ENCODE measurements at regions not wholly inside any gene's neighbourhood (a gene's known extent, or its start where the extent isn't known, plus 50 kb on each side); places are given as distances from the start of the nearest gene placed in this dataset.

DNA sequence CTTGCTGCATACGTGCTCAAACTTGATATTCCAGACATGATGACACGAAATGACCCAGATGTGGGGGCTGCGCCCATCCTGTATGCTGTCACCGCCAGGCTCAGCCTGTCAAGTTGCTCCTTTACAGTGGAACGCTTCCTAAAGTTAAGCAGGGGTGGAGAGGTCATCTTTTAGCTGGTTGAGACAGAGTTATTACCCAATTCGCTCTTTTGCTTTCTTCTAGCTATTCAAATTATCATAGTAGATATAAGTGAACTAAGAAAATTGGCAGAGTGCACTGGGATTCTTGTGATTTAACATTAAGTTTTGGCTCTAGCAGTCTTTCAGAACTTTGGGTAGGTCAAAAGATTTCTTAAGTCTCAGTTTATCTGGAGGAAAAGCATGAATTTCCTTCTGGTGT lies 69.8 kb upstream of the BASP1 start:
- Mint-ChIP-seq H3K36me3 (ENCODE audit: low read depth) (no peaks in the 10 kb centered on the region), H3K27me3 (ENCODE audit: low read depth) (no peaks in the 10 kb centered on the region), H3K4me1 (ENCODE audit: low read depth) (no peaks in the 10 kb centered on the region)

GRCh38 chr5:17148481-17148880 lies 69.0 kb upstream of the BASP1 start:
- DNase-seq, result no peak
- H3K4me1 Mint-ChIP-seq (ENCODE audit: low read depth), result no peaks in the 10 kb centered on the region
- H3K36me3 Mint-ChIP-seq (ENCODE audit: low read depth), result no peaks in the 10 kb centered on the region
- H3K27ac Mint-ChIP-seq, result no peak overlapping the region
- H3K4me3 Mint-ChIP-seq, result no peak overlapping the region
- intact Hi-C loops (cut with micrococcal nuclease), result no loop called here
- H3K9me3 Mint-ChIP-seq, result no peaks in the 10 kb centered on the region
- CTCF ChIA-PET, result no interaction called here
- peaks cover 2% of the 10 kb centered on the region for H3K27me3 Mint-ChIP-seq (ENCODE audit: low read depth)

More for the DNA sequence above, 69.8 kb upstream of the BASP1 start:
- H3K4me3 Mint-ChIP-seq, result no peak overlapping the region
- H3K9me3 Mint-ChIP-seq, result no peaks in the 10 kb centered on the region
- no peak overlapping the region for H3K27ac Mint-ChIP-seq
- intact Hi-C loops (cut with micrococcal nuclease), result no loop called here
- no peak for DNase-seq
- CTCF ChIA-PET, result no interaction called here

DNA sequence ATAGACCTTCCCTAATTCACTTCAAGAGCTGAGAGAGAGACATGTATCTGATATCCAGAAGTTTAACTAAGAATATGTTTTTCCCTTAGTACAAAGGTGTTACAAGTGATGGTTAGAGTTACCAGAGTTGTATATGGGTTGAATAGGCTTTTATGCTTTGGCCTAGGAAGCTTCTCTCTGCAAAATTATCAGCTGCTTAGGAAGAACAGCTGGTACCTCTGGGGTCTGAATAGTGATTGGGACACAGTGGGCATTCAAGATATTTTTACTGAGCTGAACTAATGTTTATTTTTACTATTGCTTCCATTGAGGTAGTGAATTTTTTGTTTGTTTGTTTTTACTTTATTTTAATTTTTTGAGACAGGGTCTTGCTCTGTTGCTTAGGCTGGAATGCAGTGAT lies 67.6 kb upstream of the BASP1 start:
- Mint-ChIP-seq H3K9me3 (no peaks in the 10 kb centered on the region), H3K36me3 (ENCODE audit: low read depth) (no peaks in the 10 kb centered on the region), H3K4me3 (no peak overlapping the region), H3K27ac (no peak overlapping the region), H3K4me1 (ENCODE audit: low read depth) (no peaks in the 10 kb centered on the region), H3K27me3 (ENCODE audit: low read depth) (peaks cover 3% of the 10 kb centered on the region)
- no peak for DNase-seq
- CTCF ChIA-PET, result interaction anchor here (1.5 to 1.7 kb wide), 2 partner anchors 8 to 39 kb away, joined by 4 to 7 read pairs; no protein-coding TSS in a partner anchor
- intact Hi-C loops (cut with micrococcal nuclease), result no loop called here

- Mint-ChIP-seq H3K9me3 (no peaks in the 10 kb centered on the region), H3K36me3 (ENCODE audit: low read depth) (no peaks in the 10 kb centered on the region), H3K4me1 (ENCODE audit: low read depth) (no peaks in the 10 kb centered on the region), H3K27me3 (ENCODE audit: low read depth) (peaks cover 3% of the 10 kb centered on the region), H3K27ac (no peak overlapping the region), H3K4me3 (no peak overlapping the region)
- CTCF ChIA-PET, result interaction anchor here (0.9 to 1.7 kb wide), 3 partner anchors 9 to 39 kb away, joined by 4 to 7 read pairs (median 4); no protein-coding TSS in a partner anchor
- no peak for DNase-seq
- intact Hi-C loops (cut with micrococcal nuclease), result no loop called here
Measured at GRCh38 chr5:17150531-17150930, 66.9 kb upstream of the BASP1 start.

DNA sequence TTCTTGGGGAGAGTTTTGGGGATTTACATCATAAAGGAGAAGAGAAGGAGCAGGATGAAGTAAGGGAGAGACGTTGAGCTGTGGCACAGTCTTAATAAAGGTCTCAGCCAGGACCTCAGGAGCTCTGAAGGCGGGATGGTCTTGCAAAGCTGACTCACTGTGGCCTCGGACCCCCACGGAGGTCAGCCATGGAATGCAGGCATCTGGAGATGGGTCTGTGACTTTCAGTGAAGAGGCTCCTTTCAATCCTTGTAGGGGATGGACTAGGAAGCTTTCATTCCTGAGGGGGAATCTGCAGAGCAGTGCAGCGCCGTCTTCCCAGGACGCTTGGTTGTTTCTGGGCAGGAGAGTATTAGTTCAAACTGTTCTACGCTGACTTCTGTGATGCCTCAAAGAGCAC lies 65.7 kb upstream of the BASP1 start:
- Mint-ChIP-seq H3K36me3 (ENCODE audit: low read depth) (no peaks in the 10 kb centered on the region), H3K9me3 (no peaks in the 10 kb centered on the region), H3K4me1 (ENCODE audit: low read depth) (no peaks in the 10 kb centered on the region), H3K4me3 (no peak overlapping the region), H3K27ac (no peak overlapping the region), H3K27me3 (ENCODE audit: low read depth) (peaks cover 3% of the 10 kb centered on the region)
- no peak for DNase-seq
- intact Hi-C loops (cut with micrococcal nuclease), result no loop called here
- CTCF ChIA-PET, result interaction anchor here (0.9 kb wide), 1 partner anchor 12 kb away, joined by 4 read pairs; no protein-coding TSS in a partner anchor

DNA sequence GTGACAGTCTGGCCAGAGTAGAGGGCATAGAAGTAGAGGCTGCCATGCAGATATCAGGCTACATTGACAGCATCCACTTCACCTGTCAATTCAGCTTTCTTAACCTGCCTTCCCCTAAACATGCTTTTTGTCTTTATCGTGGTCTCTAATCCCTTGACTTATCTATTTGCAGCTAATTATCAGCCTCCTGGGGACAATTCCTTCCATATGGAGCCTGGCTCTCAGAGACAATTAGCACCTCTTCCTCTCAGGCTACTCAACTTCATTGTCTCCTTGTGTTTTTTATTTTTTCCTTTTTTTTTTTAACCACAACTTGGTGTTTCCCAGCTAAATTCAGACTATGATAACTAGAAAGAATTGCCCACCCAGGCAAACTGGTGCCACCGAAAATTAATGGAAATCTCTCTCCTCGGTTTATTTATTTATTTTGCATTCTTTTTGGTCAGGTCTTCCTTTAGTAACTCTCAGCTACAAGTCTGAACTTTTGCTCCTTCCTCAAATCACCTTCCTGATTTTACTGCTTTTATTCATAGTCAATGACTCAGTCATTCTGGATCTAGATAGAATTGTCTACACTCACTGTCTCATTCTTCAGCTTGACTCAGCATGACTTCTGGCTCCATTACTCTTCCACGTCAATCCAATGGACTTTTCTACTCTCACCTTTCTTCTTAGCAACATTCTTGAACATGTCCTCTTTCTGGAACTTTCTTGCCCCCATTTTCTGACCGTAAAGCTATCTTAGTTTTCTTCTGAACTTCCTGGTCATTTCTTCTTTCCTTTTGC lies 63.0 kb upstream of the BASP1 start:
- H3K27ac Mint-ChIP-seq, result no peak overlapping the region
- intact Hi-C loops (cut with micrococcal nuclease), result no loop called here
- peaks cover 6% of the 10 kb centered on the region for H3K27me3 Mint-ChIP-seq (ENCODE audit: low read depth)
- no peaks in the 10 kb centered on the region for H3K36me3 Mint-ChIP-seq (ENCODE audit: low read depth)
- no peak for DNase-seq
- H3K9me3 Mint-ChIP-seq, result no peaks in the 10 kb centered on the region
- H3K4me3 Mint-ChIP-seq, result no peak overlapping the region
- CTCF ChIA-PET, result interaction anchor here (1.2 kb wide), 1 partner anchor 22 kb away, joined by 7 read pairs; no protein-coding TSS in a partner anchor
- H3K4me1 Mint-ChIP-seq (ENCODE audit: low read depth), result no peaks in the 10 kb centered on the region

- CTCF ChIA-PET, result interaction anchor here (1.3 to 1.8 kb wide), 2 partner anchors 24 to 33 kb away, joined by 4 to 6 read pairs; no protein-coding TSS in a partner anchor
- intact Hi-C loops (cut with micrococcal nuclease), result no loop called here
- H3K27ac Mint-ChIP-seq, result no peak overlapping the region
- H3K9me3 Mint-ChIP-seq, result no peaks in the 10 kb centered on the region
- no peak overlapping the region for H3K4me3 Mint-ChIP-seq
- peaks cover 6% of the 10 kb centered on the region for H3K27me3 Mint-ChIP-seq (ENCODE audit: low read depth)
- H3K36me3 Mint-ChIP-seq (ENCODE audit: low read depth), result no peaks in the 10 kb centered on the region
- H3K4me1 Mint-ChIP-seq (ENCODE audit: low read depth), result no peaks in the 10 kb centered on the region
- DNase-seq, result no peak
Measured at GRCh38 chr5:17156463-17156862, 61.0 kb upstream of the BASP1 start.

DNA sequence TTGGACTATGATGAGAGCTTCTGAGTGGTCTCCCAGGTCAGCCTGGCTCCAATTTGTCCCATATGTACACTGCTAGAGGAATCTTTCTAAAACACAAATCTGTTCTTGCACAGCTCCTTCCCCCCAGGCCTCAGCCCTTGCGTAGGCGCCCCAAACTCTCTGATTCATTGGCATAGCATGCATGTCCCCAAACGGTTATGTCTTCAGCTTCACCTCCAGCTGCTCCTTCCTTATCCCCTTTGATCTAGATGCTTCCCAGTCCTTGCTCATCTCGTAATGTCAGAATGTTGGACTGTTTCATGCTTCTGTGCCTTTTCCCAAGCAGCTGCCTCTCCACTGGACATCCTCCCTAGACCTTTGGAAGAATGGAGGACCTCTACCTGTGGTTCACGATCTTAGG lies 60.1 kb upstream of the BASP1 start:
- no peak for DNase-seq
- CTCF ChIA-PET, result interaction anchor here (1.3 to 1.8 kb wide), 2 partner anchors 25 to 32 kb away, joined by 4 to 6 read pairs; no protein-coding TSS in a partner anchor
- Mint-ChIP-seq H3K27me3 (ENCODE audit: low read depth) (peaks cover 6% of the 10 kb centered on the region), H3K27ac (no peak overlapping the region), H3K4me1 (ENCODE audit: low read depth) (no peaks in the 10 kb centered on the region), H3K4me3 (no peak overlapping the region), H3K9me3 (no peaks in the 10 kb centered on the region), H3K36me3 (ENCODE audit: low read depth) (no peaks in the 10 kb centered on the region)
- intact Hi-C loops (cut with micrococcal nuclease), result no loop called here

DNA sequence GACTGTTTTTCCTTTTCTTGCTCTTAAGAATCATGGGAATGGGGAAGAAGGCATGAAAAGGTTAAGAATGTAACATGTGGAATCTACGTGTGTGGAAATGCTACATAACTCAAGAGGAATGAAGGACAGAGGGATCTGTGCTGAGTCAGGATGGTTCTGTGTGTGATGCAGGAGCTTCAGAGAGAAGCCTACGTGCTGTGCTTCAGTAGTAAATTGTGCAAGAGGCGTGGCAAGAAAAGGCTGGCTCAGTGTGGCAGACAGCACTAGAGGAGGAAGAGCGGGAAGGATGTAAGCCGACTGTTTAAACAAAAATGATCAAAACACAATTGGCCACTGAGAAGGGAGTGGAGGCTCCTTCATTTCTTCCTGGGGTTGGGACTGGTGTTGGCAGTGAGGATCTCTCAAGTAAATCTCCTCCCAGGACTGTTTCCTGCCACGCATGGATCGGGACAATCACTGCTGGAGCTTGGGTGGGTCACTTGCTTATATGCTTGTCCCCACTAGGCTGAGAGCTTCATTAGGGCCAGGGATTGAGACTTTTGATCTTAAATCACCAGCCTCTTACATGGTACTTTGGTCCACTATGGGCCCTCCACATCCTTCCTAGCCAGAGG lies 59.4 kb upstream of the BASP1 start:
- DNase-seq, result no peak
- no peak overlapping the region for H3K4me3 Mint-ChIP-seq
- H3K27me3 Mint-ChIP-seq (ENCODE audit: low read depth), result peaks cover 6% of the 10 kb centered on the region
- intact Hi-C loops (cut with micrococcal nuclease), result no loop called here
- CTCF ChIA-PET, result interaction anchor here (1.8 kb wide), 1 partner anchor 31 kb away, joined by 6 read pairs; no protein-coding TSS in a partner anchor
- no peak overlapping the region for H3K27ac Mint-ChIP-seq
- no peaks in the 10 kb centered on the region for H3K36me3 Mint-ChIP-seq (ENCODE audit: low read depth)
- H3K4me1 Mint-ChIP-seq (ENCODE audit: low read depth), result no peaks in the 10 kb centered on the region
- H3K9me3 Mint-ChIP-seq, result no peaks in the 10 kb centered on the region

DNA sequence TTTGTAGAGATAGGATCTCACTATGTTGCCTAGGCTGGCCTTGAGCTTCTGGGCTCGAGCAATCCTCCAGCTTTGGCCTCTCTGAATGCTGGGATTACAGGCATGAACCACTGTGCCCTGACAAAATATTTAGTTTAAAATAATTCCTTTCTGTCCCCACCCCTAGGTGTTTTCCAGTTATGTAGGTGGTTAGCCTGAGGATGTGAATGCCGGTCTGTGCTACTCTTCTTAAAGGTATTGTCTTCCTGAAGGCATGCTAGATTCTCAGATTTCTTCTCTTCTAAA lies 56.7 kb upstream of the BASP1 start:
- no peaks in the 10 kb centered on the region for H3K4me1 Mint-ChIP-seq (ENCODE audit: low read depth)
- CTCF ChIA-PET, result no interaction called here
- no peak overlapping the region for H3K4me3 Mint-ChIP-seq
- H3K9me3 Mint-ChIP-seq, result no peaks in the 10 kb centered on the region
- DNase-seq, result no peak
- no peaks in the 10 kb centered on the region for H3K36me3 Mint-ChIP-seq (ENCODE audit: low read depth)
- peaks cover 3% of the 10 kb centered on the region for H3K27me3 Mint-ChIP-seq (ENCODE audit: low read depth)
- no peak overlapping the region for H3K27ac Mint-ChIP-seq
- intact Hi-C loops (cut with micrococcal nuclease), result no loop called here

GRCh38 chr5:17161662-17162061 lies 55.8 kb upstream of the BASP1 start:
- DNase-seq, result no peak
- no peaks in the 10 kb centered on the region for H3K4me1 Mint-ChIP-seq (ENCODE audit: low read depth)
- H3K4me3 Mint-ChIP-seq, result no peak overlapping the region
- H3K27ac Mint-ChIP-seq, result no peak overlapping the region
- peaks cover 3% of the 10 kb centered on the region for H3K27me3 Mint-ChIP-seq (ENCODE audit: low read depth)
- CTCF ChIA-PET, result no interaction called here
- H3K36me3 Mint-ChIP-seq (ENCODE audit: low read depth), result no peaks in the 10 kb centered on the region
- intact Hi-C loops (cut with micrococcal nuclease), result no loop called here
- H3K9me3 Mint-ChIP-seq, result no peaks in the 10 kb centered on the region

DNA sequence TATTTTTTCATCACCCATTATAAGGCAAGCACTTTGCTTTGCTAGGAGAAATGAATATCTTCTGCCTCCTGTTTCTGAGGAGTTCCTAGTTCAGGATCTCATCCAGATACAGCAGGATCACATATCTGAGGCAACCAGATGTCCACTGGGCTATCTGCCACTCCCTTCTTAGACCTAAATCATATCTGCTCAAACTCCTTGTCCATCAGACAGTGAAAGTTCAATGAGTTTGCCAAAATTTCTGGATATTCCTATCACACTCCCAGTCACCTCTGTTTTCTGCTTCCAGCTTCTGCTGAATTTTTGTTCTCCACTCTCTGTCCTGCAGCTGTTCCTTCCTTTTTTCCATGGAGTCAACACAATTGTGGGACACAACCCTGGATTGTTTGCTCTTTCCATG lies 54.2 kb upstream of the BASP1 start:
- Mint-ChIP-seq H3K27ac (no peak overlapping the region), H3K4me1 (ENCODE audit: low read depth) (no peaks in the 10 kb centered on the region), H3K36me3 (ENCODE audit: low read depth) (no peaks in the 10 kb centered on the region), H3K4me3 (no peak overlapping the region), H3K9me3 (no peaks in the 10 kb centered on the region), H3K27me3 (ENCODE audit: low read depth) (no peaks in the 10 kb centered on the region)
- intact Hi-C loops (cut with micrococcal nuclease), result no loop called here
- CTCF ChIA-PET, result no interaction called here
- no peak for DNase-seq
